Neural crest cell (in vitro differentiated cells): ENCODE measurements at regions not wholly inside any gene's neighbourhood (a gene's known extent, or its start where the extent isn't known, plus 50 kb on each side); places are given as distances from the start of the nearest gene placed in this dataset.

Experiments
- DNase-seq: peaks from one replicate; pipeline ENCODE4 v3.0.0; 2021; ENCODE audit warnings: low read depth, mixed read lengths, low spot score
- H3K27ac Mint-ChIP-seq: one replicate; pipeline ENCODE4 v1.8.0; 2021; ENCODE audit warnings: mild to moderate bottlenecking, mixed read lengths; ENCODE audit not compliant: unreplicated experiment
- H3K27me3 Mint-ChIP-seq: 2 replicates; pipeline ENCODE4 v1.8.0; 2021; ENCODE audit warnings: low read depth, mild to moderate bottlenecking, mixed read lengths
- H3K36me3 Mint-ChIP-seq: 2 replicates; pipeline ENCODE4 v1.8.0; 2021; ENCODE audit warnings: low read depth, mild to moderate bottlenecking, mixed read lengths
- H3K4me1 Mint-ChIP-seq: 2 replicates; pipeline ENCODE4 v1.8.0; 2021; ENCODE audit warnings: mixed read lengths
- H3K4me3 Mint-ChIP-seq: one replicate; pipeline ENCODE4 v1.8.0; 2021; ENCODE audit warnings: mild to moderate bottlenecking, mixed read lengths
- H3K9me3 Mint-ChIP-seq: 2 replicates; pipeline ENCODE4 v1.8.0; 2021; ENCODE audit warnings: mixed read lengths
- TF ChIP-seq, protein P1 (sequence below): fragments of 200-600 bp; sonication (generic); conservative IDR thresholded peaks from 2 replicates; pipeline ENCODE4 v1.5.0; 2021; ENCODE audit warnings: antibody characterized with exemption, mild to moderate bottlenecking

DNA sequence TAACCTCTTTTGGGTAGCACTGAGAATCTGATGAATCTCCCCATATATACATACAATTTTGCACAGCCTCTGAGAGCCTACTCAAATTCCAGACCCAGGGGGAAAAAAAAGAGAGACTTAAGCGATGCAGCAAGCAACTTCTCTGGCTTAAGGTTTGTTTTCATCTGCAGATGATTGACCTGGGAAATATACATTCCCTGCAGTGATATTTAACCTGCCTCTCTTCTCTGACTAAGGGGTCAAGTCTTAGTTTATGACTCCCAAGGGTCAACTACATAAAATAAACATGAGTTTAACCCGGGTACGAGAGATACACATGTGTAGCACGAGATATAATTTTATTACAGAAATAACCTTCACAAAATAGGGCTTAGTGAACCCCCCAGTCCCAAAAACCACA lies 737.8 kb downstream of the TUSC7 start:
- TF ChIP-seq, protein P1, sequence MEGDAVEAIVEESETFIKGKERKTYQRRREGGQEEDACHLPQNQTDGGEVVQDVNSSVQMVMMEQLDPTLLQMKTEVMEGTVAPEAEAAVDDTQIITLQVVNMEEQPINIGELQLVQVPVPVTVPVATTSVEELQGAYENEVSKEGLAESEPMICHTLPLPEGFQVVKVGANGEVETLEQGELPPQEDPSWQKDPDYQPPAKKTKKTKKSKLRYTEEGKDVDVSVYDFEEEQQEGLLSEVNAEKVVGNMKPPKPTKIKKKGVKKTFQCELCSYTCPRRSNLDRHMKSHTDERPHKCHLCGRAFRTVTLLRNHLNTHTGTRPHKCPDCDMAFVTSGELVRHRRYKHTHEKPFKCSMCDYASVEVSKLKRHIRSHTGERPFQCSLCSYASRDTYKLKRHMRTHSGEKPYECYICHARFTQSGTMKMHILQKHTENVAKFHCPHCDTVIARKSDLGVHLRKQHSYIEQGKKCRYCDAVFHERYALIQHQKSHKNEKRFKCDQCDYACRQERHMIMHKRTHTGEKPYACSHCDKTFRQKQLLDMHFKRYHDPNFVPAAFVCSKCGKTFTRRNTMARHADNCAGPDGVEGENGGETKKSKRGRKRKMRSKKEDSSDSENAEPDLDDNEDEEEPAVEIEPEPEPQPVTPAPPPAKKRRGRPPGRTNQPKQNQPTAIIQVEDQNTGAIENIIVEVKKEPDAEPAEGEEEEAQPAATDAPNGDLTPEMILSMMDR: no peak
- Mint-ChIP-seq H3K27me3 (no peaks in the 10 kb centered on the region), H3K27ac (no peak overlapping the region), H3K4me1 (no peaks in the 10 kb centered on the region), H3K36me3 (no peaks in the 10 kb centered on the region), H3K9me3 (no peaks in the 10 kb centered on the region), H3K4me3 (no peak overlapping the region)
- no peak for DNase-seq

DNA sequence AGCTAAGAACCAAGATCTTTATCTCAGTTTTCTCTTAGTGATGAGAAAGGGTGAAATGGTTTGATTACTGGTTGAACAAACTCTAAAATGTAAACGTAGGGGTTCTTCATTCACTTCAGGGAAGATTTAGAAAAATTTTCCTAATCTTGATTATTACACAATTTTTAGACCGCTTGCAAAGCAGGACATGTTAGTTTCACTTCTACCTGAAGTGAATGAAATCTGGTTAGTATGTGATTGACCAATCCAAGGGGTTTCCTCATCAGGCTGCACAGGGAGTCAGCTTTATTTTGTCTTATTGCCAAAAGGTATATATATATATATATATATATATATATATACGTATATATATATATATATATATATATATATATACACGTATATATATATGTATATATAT lies 740.4 kb downstream of the TUSC7 start:
- Mint-ChIP-seq H3K27ac (no peak overlapping the region), H3K27me3 (no peaks in the 10 kb centered on the region), H3K4me1 (no peaks in the 10 kb centered on the region), H3K4me3 (no peak overlapping the region), H3K9me3 (no peaks in the 10 kb centered on the region), H3K36me3 (no peaks in the 10 kb centered on the region)
- TF ChIP-seq, protein P1: no peak
- DNase-seq: no peak

DNA sequence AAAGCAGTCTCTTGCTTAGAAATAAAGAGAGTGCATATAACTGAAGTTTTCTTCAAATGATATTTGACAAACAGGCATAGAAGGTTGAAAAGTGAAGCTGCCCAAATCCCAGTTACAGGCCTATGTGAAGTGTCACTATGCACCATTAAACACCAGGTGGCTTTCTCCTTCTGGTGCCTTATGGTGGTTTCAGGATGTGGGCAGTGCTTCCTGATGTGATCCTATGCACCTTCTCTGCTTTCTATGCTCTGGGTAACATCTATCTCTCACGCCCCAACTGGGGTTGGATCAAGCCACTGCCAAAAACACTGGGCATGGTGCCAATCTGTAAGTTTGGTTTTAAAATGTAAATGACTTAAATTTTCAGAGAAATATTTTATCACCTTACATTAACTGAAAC lies 744.7 kb downstream of the TUSC7 start:
- H3K4me1 Mint-ChIP-seq: no peaks in the 10 kb centered on the region
- no peaks in the 10 kb centered on the region for H3K36me3 Mint-ChIP-seq
- H3K27me3 Mint-ChIP-seq: no peaks in the 10 kb centered on the region
- H3K9me3 Mint-ChIP-seq: no peaks in the 10 kb centered on the region
- TF ChIP-seq, protein P1: no peak
- H3K4me3 Mint-ChIP-seq: no peak overlapping the region
- DNase-seq: no peak
- H3K27ac Mint-ChIP-seq: no peak overlapping the region

DNA sequence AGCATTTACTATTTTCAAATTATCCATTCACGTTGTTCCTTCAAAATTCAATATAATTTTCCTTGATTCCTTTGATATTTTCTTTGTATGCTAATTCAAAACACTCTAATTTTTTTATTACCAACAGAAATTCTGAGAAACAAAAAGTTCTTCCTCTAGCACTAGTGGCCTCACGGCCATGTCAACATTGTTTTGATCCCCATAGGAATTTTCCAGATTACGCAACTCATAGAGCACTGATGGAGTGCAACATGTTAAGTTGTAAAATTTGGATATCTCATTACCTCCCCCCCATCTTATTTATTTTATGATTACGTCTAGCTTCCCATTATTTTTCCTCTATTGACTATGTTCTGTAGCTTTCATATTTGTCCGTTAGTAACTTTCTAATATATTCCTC lies 745.3 kb downstream of the TUSC7 start:
- H3K9me3 Mint-ChIP-seq: no peaks in the 10 kb centered on the region
- H3K27ac Mint-ChIP-seq: no peak overlapping the region
- H3K4me3 Mint-ChIP-seq: no peak overlapping the region
- H3K36me3 Mint-ChIP-seq: no peaks in the 10 kb centered on the region
- no peaks in the 10 kb centered on the region for H3K27me3 Mint-ChIP-seq
- H3K4me1 Mint-ChIP-seq: no peaks in the 10 kb centered on the region
- DNase-seq: no peak
- TF ChIP-seq, protein P1: no peak

DNA sequence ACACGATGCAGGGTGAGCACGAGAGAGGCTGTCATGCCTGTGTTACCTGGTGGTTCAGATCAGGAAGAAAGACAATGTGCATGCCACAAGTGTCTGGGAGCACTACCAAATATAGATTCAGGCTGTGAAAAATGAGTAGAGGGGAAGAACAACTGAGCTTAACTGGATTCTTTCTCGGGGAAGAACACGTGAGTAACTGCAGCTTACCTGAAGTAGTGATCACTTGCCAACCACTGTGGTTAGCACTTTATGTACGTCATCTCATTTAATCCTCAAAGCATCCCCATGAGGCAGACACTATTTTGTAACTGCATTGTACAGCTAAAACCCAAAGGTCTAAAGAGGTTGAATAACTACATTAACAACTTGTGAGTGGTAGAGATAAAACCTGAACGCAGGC lies 746.2 kb downstream of the TUSC7 start:
- H3K36me3 Mint-ChIP-seq: no peaks in the 10 kb centered on the region

More for the DNA sequence above, 746.2 kb downstream of the TUSC7 start:
- Mint-ChIP-seq H3K4me1 (no peaks in the 10 kb centered on the region), H3K27ac (no peak overlapping the region), H3K9me3 (no peaks in the 10 kb centered on the region), H3K4me3 (no peak overlapping the region), H3K27me3 (no peaks in the 10 kb centered on the region)
- TF ChIP-seq, protein P1: no peak
- DNase-seq: no peak
